Left renal cortex interstitium (tissue), 4 donors: ENCODE measurements at regions not wholly inside any gene's neighbourhood (a gene's known extent, or its start where the extent isn't known, plus 50 kb on each side); places are given as distances from the start of the nearest gene placed in this dataset.
"Not testable (repeated sequence)": the region's sequence is repeated elsewhere in the genome, so short reads cannot be mapped to it uniquely, and the experiment has no call there.

ENCODE experiments used
- DNase-seq, 4 donors: peaks; one replicate each; pipeline ENCODE4 v3.0.0-alpha.2; 2013; ENCODE audit warnings: low read depth in 4 of 4, low spot score in 2 of 4, missing footprints in 1 of 4

DNA sequence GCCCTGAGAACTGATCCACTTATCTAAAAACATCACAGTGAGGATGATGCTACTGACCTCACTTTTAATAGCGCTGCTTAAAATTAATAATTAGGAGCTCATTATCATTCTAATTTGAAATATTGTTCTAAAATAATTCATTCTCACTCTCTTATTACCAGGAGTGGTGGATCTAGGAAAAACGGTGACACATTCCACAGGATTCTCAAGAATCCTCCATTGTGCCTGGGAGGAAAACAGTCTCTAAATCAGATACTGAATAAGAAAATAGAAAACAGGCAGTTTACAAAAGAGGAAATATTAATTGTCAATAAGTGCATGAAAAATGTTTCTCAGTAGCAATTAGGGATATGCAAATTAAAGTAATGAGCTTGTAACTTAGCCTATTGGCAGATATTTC is 187.4 kb downstream of the TENT5A start:
- no peak for DNase-seq

DNA sequence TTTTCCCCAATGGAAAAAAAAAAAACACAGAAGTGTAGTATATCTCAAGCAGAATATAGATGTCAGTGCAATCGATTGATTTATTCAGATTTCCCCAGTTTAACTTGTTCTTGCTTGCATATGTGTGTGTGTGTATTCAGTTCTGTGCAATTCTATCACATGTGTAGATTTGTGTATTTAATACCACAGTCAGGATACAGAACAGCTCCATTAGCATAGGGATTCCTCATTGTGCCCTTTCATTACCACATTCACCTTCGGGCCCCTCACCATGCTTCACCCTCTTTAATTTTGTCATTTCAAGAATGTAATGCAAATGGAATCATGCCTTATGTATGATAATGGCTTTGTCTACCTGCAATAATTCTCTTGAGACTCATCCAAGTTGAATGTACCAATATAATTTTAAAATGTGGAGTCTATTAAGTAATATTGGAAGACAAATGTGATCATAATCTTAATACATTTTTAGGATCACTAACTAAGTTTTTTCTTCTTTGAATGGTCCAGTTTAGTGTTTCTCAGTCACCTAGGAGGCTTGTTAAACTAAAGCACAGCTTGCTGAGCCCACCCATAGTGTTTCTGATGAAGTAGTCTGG is 187.9 kb downstream of the TENT5A start:
- no peak for DNase-seq

DNA sequence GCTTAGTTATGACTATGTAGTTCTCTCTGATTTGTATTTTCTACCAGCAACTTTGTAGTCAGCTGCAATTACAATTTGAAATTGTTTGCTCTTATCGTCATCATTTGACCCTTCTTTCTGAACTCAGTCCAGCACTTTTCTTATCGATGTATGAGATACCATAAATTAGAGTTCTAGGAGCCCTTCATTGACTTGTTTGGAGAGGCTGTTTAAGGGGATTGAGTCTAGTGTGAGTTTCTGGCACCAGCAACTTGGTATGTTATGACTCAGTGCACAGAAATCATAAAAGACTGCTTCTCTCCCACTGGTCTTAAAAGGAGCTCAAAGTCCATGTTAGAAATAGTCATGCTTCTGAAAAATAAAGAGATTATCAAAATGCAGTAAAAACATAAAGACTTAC is 190.3 kb downstream of the TENT5A start:
- no peak for DNase-seq

DNA sequence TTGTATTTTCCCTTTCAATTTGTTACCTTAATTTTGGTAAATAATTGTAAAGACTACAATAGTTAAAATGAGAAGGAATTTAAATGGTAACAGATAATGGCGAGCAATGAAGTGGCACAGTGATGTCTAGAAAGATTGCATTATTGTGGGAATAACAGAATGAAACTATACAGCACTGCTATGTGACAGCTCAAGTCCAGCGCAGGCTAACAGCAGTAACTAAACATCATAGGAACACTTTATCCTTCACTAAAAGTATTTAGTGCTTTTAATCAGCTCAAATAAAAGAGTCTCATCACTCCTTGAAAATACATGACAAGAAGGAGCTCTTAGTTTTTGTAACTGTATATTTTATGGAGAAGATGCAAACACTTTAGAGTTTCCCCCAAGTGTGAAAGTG is 190.8 kb downstream of the TENT5A start:
- no peak for DNase-seq

DNA sequence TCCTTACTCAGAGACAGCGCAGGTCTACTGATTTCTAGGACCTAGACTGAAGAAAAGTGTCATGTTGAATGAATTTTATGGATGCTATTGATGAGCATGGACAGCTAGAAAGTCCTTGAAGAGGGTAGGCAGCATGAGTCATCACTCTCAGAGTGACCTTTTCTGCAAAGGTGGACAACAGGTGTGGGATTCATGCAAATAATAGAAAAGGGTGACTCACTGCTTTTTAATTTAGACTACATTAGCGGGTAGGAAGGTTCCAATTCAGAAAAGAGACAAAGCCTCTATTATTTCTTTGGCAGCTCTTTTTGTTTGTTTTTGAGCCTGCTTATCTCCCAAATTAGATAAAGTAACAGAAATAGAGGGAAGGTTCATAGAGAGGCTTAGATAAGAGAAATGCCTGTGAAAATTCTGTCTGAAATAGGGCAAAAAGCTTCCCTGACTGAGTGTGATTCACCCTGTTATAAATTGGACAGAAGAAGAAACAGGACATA is 191.4 kb downstream of the TENT5A start:
- no peak for DNase-seq

DNA sequence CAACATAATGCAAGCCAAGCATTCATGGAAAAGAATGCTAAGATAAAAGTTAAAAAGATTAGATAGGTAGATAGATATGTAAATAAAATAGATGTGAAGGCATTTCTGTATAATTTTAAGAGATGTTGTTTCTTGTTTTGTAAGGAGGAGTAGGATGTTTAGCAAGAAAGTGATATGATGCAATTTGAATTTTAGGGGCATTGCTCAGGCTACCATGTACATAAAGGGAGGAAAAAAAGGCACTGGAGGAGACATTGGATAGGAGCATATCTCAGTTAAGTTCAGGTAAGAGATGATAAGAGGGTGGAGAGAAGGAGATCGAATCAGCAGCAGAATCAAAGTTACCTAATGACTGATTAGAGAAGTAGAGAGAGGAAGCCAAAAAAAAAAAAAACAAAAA is 194.7 kb downstream of the TENT5A start:
- DNase-seq = no peak

DNA sequence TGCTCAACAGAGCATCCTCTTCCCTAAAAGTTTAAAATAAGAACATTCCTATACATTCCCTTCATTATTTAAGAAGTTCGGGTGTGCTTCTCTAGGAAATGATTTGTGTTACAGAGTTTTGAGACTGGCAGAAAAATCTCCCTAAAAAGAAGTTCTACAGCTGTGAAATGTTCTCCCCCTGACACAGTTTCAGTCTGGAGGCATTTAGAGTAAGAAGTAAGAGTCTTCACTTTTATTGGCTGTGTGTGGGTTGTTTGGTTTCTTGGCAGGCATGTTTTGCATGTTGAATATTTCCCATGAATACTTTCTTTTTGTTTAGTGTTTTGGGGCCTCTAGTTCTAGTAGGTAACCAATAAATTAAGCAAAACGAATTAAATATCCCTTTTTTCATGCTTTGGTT is 195.9 kb downstream of the TENT5A start:
- no peak for DNase-seq

DNA sequence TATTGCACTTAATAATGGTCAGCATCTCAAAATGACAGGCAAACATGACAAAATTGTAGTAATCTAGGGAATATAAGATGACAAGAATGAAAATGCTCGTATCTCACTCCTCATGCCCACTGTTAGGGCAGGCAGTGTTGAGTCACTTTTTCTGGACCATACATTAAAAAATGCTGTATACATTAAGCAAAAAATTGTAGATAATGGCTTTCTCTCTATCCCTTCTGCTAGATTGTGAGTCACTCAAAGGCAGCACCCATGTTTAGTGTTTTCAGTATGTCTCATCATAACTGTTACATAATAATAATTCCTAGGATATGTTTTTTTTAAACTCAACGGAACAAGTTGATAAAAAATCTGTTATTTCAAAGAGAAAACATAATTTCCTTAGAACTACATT is 199.3 kb downstream of the TENT5A start:
- DNase-seq = no peak

DNA sequence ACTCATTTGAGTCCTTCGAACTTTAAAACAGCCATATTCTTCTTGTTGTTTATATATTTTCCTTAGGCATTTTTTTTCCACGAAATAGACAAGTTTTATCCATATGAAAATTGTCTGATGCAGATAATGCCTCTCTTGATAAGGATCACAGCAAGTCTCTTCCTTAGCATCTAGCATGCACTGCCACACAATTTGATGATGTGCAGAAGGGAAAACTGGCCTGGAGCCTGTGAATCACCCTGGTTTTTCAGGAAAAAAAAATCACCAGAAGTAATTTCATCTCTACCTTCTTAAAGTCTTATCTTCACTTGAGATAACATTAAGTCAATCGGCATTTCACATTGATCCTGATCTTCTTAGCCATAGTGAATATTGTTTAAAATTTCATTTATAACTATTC is 199.8 kb downstream of the TENT5A start:
- no peak for DNase-seq

DNA sequence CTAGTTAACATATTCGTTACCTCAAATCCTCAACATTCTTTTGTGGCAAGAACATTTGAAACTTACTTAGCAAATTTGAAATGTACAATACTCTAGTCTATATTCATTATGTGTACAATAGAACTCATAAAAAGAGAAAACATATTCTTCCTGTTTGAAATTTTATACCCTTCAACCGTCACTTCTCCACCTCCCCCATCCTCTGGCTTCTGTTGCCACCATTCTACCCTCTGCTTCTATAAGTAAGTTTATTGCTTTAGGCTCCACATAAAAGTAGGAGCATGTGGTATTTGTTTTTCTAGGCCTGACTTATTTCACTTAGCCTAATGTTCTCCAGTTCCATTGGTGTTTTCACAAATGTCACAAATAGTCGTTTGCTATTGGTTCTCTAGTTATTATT is 205.3 kb downstream of the TENT5A start:
- DNase-seq = no peak

DNA sequence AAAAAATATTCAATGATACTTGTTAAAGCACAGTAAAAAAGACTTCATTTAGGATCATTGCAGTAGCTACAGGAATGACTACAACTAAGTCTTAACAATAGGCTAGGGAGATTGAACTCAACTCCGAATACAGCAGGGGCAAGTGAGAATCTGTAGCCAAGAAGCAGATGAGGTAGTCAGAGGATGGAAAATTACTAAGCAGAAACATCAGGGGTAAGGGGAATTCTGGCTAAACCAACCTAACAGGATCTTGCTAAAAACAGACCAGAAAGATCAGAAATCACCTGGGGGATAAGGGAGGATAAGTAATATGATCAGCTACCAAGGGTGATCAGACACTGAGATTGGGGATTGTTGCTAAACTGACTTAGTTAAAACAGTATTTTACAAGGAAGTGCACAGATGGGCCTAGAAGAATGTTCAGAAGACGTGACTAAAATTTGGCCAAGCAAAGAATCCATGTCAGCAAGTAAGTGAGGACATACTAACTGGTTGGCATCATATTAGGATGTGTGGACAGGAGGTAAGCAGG is 217.5 kb downstream of the TENT5A start:
- no peak for DNase-seq

DNA sequence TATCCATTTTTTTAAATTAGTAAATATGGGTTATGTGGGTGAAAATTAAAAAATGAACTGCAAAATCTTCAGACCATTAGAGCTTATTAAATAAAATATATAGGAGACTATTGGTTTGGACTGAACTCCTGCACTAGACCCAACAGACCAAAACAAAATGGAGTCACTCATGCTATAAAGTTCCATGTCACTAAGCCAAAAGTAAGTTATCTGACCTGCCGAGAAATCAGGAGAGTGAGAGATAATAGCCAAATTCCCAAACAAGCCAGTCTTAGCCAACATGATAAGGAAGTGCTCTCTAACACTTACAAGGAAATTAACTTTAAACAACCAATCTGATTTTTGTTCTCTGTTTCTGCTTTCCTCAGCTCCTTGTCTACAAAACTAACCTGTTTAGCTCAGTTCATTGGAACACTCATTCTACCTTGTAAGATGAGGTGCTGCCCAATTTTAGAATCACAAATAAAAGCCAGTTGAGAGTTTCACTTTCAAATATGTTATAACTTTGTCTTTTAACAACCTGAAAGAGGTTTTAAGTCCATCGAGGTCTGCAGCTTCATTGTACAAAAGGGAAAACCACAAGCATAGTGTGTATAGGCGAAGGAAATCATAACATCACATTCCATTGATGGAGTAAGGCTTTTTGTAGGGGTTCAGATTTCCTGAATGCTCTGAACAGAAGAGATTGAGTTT is 220.5 kb downstream of the TENT5A start:
- DNase-seq = no peak

DNA sequence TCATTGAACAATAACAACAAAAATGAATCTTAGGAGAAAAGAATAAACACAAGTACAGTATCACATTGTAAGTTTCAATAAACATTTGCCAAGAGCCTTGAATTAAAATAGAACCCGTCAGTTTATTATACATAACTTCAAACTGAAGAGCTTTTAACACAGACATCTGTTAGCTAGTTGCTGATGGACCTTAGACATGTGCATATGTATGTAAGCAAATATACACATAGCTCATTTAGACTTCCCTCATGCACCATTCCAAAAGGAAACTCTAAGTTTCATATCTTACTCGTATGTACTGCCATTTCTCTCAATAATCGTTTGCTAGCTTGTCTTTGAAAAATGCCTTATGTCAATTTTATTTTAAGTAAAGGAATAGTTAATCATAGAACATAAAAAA is 235.0 kb downstream of the TENT5A start:
- DNase-seq = no peak

DNA sequence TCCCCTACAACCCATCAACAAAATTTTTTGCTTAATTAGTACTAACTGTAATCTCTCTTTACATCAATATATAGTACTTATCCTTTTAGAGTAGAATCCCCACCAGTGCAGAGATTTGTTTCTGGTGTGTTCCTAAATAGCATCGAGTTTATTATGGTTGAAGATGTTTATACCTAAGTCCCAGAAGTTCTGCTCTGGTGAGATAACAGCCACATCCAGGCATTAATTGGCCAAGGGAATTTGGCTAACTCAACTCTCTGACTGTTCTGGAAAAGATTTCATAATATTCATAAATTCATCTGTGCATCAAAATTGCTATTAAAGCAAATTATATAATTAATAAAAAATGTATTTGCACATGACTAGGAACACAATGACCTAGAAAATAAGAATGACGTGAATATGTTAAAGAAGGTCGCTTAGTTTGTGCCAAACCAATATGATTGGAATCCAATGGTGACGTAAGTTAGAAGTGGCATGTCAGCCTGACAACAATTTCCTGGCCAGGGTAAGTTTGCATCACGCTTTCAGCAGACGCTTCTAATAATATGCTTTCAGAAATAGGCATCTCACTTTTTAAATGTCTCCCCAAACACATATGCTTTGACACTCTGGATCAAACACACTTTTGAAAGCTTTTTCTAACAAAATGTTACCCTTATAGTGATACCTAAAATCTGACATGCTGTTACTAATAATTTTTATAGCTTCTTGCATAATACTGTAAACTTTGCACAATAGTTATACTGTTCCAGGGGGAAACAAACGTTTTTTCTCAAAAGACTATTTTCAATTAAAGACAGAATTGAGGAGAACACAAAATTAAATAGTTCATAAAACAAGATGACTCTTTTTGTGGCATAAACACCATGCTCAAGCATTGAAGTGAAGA is 236.7 kb downstream of the TENT5A start:
- DNase-seq = no peak

DNA sequence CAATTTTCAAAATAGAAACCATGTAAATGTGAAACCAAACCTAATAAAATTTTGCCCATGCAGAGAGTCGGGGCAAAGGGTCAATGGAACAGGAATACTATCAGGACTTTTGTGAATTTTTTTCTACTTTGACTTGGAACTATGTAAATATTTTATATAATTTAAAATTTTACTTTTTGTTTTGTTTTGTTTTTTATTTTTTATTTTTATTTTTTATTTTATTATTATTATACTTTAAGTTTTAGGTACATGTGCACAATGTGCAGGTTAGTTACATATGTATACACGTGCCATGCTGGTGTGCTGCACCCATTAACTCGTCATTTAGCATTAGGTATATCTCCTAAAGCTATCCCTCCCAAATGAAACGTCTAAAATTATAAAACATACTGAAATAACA is 238.3 kb downstream of the TENT5A start:
- not testable (repeated sequence) for DNase-seq

DNA sequence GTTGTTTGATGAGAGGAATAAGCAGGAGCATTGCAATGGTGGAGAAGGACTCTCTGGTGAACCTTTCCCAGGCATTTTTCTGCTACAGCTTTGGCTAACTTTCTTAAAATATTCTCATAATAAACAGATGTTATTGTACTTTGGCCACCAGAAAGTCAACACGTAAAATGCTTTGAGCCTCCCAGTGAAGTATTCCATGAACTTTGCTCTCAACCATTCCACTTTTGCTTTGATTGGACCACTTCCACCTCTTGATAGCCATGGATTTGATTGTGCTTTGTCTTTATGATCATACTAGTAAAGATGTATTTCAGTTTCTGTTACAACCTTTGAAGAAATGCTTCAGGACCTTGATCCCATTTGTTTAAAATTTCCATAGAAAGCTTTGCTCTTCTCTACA is 241.1 kb downstream of the TENT5A start:
- DNase-seq = no peak

DNA sequence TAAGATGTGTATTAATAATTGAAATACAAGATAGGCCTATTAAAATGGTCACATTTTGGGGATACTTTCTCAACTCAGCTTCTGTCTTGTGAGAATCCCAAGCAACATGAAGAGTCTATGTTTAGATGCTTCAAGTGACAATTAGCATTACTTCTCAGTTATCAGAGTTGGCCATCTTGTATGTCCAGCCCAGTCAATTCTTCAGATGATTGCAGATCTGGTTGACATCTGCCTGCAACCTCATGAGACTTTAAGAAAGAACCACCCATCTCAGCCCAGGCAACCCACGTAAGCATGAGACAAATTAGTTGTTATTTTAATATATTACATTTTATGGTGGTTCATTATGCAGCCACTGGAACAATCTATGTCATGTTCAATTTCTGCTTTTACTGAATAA is 256.5 kb downstream of the TENT5A start:
- no peak for DNase-seq

DNA sequence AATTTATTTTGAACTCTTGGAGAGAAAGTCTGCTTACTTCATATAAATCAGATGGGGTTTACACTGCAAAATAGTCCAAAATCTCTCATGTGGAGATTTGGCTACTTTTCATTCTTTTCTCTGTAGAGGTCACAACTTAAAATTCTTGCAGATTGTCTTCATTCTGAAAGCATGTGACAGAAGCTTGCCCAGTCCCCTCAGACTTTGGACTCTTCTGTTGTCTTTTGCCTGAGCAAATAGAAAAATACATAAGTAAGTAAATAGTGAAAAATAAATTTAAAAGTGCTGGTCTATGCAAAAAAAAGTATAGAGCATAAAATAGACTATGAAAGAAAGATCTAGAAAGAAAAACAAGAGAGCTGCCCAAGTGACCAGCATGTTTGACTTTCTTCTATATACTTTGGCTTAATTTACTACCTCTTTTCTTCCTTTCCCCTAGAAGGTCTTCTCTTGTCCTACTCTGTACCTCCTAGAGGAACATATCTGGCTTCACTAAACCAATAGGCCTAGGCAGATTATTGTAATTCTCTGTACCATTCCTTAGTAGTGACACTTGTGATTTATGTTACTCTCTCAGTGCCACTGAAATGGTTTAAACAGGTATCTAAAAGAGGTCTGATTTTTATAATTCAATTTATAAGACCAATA is 260.9 kb downstream of the TENT5A start:
- no peak for DNase-seq

DNA sequence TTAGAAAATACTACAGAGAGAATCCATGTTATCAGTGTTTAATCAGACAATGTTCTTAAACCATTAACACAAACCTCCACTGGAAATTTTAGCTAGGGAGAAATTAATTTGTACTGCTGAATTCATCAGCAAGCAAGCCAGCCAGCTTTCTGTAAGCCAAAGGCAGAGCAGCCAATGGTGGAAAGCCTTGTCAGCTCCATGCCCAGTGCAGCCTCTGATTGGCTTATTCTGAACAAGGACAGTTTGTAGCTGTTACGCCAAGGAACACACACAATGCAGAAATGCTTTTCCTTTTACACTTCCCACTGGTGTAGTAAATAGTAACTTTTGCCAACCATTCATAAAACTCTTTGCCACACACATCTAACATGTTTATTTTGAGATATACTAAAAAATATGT is 265.0 kb downstream of the TENT5A start:
- DNase-seq = no peak

DNA sequence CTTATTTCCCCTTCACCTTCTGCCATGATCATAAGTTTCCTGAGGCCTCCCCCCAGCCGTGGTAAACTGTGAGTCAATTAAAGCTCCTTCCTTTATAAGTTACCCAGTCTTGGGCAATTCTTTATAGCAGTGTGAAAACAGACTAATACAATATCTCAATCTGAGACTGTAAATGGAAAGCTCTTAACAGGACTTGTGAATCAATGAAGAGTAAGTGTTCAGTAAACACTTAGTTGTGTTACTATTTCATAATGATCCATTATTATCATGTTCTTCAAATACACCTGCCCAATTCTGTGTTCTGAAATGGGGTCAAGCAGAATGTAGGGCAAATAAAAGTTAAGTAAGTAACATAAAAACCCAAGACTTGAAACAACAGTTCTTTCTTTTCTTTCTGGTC is 266.2 kb downstream of the TENT5A start:
- DNase-seq = no peak

DNA sequence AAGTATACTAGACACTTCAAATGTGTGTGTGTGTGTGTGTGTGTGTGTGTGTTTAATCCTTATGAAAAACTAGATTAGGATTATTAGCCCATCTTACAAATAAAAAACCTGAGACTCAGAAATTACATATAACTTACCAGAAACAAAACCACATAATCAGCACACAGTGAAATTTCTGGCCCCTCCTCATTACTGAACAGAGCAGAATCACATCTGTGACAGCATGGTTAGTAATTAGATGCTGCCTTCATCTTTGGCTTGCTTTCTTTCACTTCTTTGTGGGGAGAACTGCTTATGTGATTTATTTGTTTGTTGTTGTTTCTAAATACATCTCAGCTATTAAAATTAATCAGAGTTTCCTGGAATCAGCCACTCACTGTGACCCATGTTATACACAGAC is 267.1 kb downstream of the TENT5A start:
- no peak for DNase-seq
